Testis (tissue), 2 donors: ENCODE measurements at regions not wholly inside any gene's neighbourhood (a gene's known extent, or its start where the extent isn't known, plus 50 kb on each side); places are given as distances from the start of the nearest gene placed in this dataset.

Source experiments
- POLR2A ChIP-seq: fragments of 450-650 bp; IDR thresholded peaks from one replicate; pipeline ENCODE4 v1.6.1; 2017; ENCODE audit warnings: antibody characterized with exemption, mild to moderate bottlenecking, moderate library complexity
- TF ChIP-seq, protein P1 (sequence below), 3 experiments: fragments of 450-650 bp in 2 of 3; fragments of 200-600 bp in 1 of 3; sonication (generic) in 1 of 3; IDR thresholded peaks; one replicate each; pipeline ENCODE4 v1.5.1; 2016 to 2019; ENCODE audit warnings: antibody characterized with exemption in 3 of 3, mild to moderate bottlenecking in 2 of 3, moderate library complexity in 1 of 3

GRCh38 chr2:54364409-54364808, 91.7 kb upstream of the SPTBN1 start:
- TF ChIP-seq POLR2A = no peak
- TF ChIP-seq, protein P1, sequence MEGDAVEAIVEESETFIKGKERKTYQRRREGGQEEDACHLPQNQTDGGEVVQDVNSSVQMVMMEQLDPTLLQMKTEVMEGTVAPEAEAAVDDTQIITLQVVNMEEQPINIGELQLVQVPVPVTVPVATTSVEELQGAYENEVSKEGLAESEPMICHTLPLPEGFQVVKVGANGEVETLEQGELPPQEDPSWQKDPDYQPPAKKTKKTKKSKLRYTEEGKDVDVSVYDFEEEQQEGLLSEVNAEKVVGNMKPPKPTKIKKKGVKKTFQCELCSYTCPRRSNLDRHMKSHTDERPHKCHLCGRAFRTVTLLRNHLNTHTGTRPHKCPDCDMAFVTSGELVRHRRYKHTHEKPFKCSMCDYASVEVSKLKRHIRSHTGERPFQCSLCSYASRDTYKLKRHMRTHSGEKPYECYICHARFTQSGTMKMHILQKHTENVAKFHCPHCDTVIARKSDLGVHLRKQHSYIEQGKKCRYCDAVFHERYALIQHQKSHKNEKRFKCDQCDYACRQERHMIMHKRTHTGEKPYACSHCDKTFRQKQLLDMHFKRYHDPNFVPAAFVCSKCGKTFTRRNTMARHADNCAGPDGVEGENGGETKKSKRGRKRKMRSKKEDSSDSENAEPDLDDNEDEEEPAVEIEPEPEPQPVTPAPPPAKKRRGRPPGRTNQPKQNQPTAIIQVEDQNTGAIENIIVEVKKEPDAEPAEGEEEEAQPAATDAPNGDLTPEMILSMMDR (IDR thresholded peaks at IDR 0.05) = no peak
